Sigmoid colon (tissue), 4 donors: ENCODE measurements at regions not wholly inside any gene's neighbourhood (a gene's known extent, or its start where the extent isn't known, plus 50 kb on each side); places are given as distances from the start of the nearest gene placed in this dataset.

Source experiments
- EP300 ChIP-seq, 4 donors: sonication (generic); formaldehyde crosslinking; IDR thresholded peaks; one replicate each; pipeline ENCODE4 v1.6.1; 2017; ENCODE audit warnings: antibody characterized with exemption in 4 of 4
- POLR2A ChIP-seq, 2 donors: fragments of 450-650 bp; IDR thresholded peaks; one replicate each; pipeline ENCODE4 v1.6.1; 2016; ENCODE audit warnings: antibody characterized with exemption in 2 of 2, mild to moderate bottlenecking in 2 of 2, moderate library complexity in 2 of 2
- POLR2AphosphoS5 ChIP-seq, 4 donors: sonication (generic); formaldehyde crosslinking; IDR thresholded peaks; one replicate each; pipeline ENCODE4 v1.6.1; 2017; ENCODE audit warnings: antibody characterized with exemption in 4 of 4
- TF ChIP-seq, protein P1 (sequence below), 4 experiments: fragments of 450-650 bp in 3 of 4; fragments of 200-600 bp in 1 of 4; IDR thresholded peaks; one replicate each; pipeline ENCODE4 v1.5.1; 2016 to 2019; ENCODE audit warnings: antibody characterized with exemption in 4 of 4, mild to moderate bottlenecking in 3 of 4, moderate library complexity in 2 of 4

DNA sequence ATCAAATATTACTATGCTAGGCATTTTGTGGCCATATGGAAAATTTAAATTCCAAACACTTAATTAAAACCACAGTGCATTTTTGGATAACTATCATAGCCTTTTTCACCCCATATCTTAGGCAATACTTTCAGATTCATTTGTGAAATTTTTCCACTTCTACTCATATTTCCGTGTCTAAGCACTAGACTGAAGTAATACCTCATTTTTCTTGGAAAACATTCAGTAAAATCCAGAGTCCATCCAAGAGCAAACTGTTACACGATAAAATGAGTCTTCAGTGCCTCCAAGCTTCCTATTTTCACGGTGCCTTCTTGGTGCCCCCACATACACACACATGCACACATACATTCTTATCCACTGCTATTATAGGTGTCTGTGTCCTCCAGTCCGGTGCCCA is 845.9 kb downstream of the TBL1XR1 start:
- TF ChIP-seq, protein P1, sequence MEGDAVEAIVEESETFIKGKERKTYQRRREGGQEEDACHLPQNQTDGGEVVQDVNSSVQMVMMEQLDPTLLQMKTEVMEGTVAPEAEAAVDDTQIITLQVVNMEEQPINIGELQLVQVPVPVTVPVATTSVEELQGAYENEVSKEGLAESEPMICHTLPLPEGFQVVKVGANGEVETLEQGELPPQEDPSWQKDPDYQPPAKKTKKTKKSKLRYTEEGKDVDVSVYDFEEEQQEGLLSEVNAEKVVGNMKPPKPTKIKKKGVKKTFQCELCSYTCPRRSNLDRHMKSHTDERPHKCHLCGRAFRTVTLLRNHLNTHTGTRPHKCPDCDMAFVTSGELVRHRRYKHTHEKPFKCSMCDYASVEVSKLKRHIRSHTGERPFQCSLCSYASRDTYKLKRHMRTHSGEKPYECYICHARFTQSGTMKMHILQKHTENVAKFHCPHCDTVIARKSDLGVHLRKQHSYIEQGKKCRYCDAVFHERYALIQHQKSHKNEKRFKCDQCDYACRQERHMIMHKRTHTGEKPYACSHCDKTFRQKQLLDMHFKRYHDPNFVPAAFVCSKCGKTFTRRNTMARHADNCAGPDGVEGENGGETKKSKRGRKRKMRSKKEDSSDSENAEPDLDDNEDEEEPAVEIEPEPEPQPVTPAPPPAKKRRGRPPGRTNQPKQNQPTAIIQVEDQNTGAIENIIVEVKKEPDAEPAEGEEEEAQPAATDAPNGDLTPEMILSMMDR (IDR thresholded peaks at IDR 0.05) = no peak
- TF ChIP-seq POLR2A (IDR thresholded peaks at IDR 0.05) (no peak), EP300 (IDR thresholded peaks at IDR 0.05) (no peak), POLR2AphosphoS5 (IDR thresholded peaks at IDR 0.05) (no peak)
